Limb (tissue), 2 donors: ENCODE measurements at regions not wholly inside any gene's neighbourhood (a gene's known extent, or its start where the extent isn't known, plus 50 kb on each side); places are given as distances from the start of the nearest gene placed in this dataset.
"Not testable (repeated sequence)": the region's sequence is repeated elsewhere in the genome, so short reads cannot be mapped to it uniquely, and the experiment has no call there.

Source experiments
- DNase-seq, 2 donors: peaks; one replicate each; pipeline ENCODE4 v3.0.0-alpha.2; 2016; ENCODE audit errors: extremely low spot score in 2 of 2

GRCh38 chr4:27931584-27931983 is 1070.9 kb downstream of the STIM2 start:
- no peak for DNase-seq

- DNase-seq: peak in 1 of 2 donors; percentile 7
Observed at GRCh38 chr4:27934871-27935270, 1074.2 kb downstream of the STIM2 start.

- DNase-seq: no peak
Observed at GRCh38 chr4:27946799-27947198, 1086.2 kb downstream of the STIM2 start.

- no peak for DNase-seq
Observed at GRCh38 chr4:27947302-27947701, 1086.7 kb downstream of the STIM2 start.

GRCh38 chr4:27964095-27964494 is 1103.5 kb downstream of the STIM2 start:
- DNase-seq: no peak

- no peak for DNase-seq
Observed at GRCh38 chr4:27966664-27967063, 1106.0 kb downstream of the STIM2 start.

- no peak for DNase-seq
Observed at GRCh38 chr4:27973056-27973455, 1112.4 kb downstream of the STIM2 start.

GRCh38 chr4:27973700-27974099 is 1113.1 kb downstream of the STIM2 start:
- no peak for DNase-seq

GRCh38 chr4:27974339-27974738 is 1113.7 kb downstream of the STIM2 start:
- DNase-seq: no peak

GRCh38 chr4:27974881-27975280 is 1114.2 kb downstream of the STIM2 start:
- not testable (repeated sequence) for DNase-seq

GRCh38 chr4:27978427-27979109 is 1117.9 kb downstream of the STIM2 start:
- not testable (repeated sequence) for DNase-seq

- DNase-seq: no peak
Observed at GRCh38 chr4:27985522-27985921, 1124.9 kb downstream of the STIM2 start.

GRCh38 chr4:27986476-27986875 is 1125.8 kb downstream of the STIM2 start:
- no peak for DNase-seq

GRCh38 chr4:28001698-28002097 is 1141.1 kb downstream of the STIM2 start:
- no peak for DNase-seq

- no peak for DNase-seq
Observed at GRCh38 chr4:28004520-28004919, 1143.9 kb downstream of the STIM2 start.

GRCh38 chr4:28006021-28006420 is 1145.4 kb downstream of the STIM2 start:
- DNase-seq: no peak

- DNase-seq: no peak
Observed at GRCh38 chr4:28007693-28008092, 1147.1 kb downstream of the STIM2 start.

GRCh38 chr4:28009541-28009940 is 1148.9 kb downstream of the STIM2 start:
- no peak for DNase-seq

GRCh38 chr4:28010577-28011240 is 1150.1 kb downstream of the STIM2 start:
- no peak for DNase-seq

- no peak for DNase-seq
Observed at GRCh38 chr4:28014469-28014868, 1153.8 kb downstream of the STIM2 start.

- no peak for DNase-seq
Observed at GRCh38 chr4:28015996-28016395, 1155.4 kb downstream of the STIM2 start.

- DNase-seq: not testable (repeated sequence)
Observed at GRCh38 chr4:28038253-28038652, 1177.6 kb downstream of the STIM2 start.

- DNase-seq: no peak
Observed at GRCh38 chr4:28062562-28062961, 1201.9 kb downstream of the STIM2 start.
